WERI-Rb-1 (cell line): ENCODE measurements at regions not wholly inside any gene's neighbourhood (a gene's known extent, or its start where the extent isn't known, plus 50 kb on each side); places are given as distances from the start of the nearest gene placed in this dataset.

Experiments
- DNase-seq: peaks from one replicate; pipeline ENCODE4 v3.0.0-alpha.2; 2020
- H3K27ac ChIP-seq: fragments of 250-450 bp; sonication (Bioruptor Pico); 2 replicates; pipeline ENCODE4 v1.5.1; 2020; ENCODE audit warnings: mild to moderate bottlenecking, moderate library complexity
- H3K27me3 ChIP-seq: fragments of 250-450 bp; sonication (Bioruptor Pico); 2 replicates; pipeline ENCODE4 v1.5.1; 2021; ENCODE audit warnings: mild to moderate bottlenecking, low read depth, moderate library complexity; ENCODE audit not compliant: insufficient read depth, severe bottlenecking
- H3K36me3 ChIP-seq: fragments of 250-450 bp; sonication (Bioruptor Pico); 2 replicates; pipeline ENCODE4 v1.5.1; 2020; ENCODE audit warnings: mild to moderate bottlenecking, moderate library complexity
- H3K4me3 ChIP-seq: 2 replicates; pipeline ENCODE4 v1.5.1; 2011; ENCODE audit warnings: low read depth, mild to moderate bottlenecking, control low read depth, low read length
- H3K9me3 ChIP-seq: fragments of 250-450 bp; sonication (Bioruptor Pico); 2 replicates; pipeline ENCODE4 v1.5.1; 2021; ENCODE audit warnings: mild to moderate bottlenecking, moderate library complexity; ENCODE audit not compliant: severe bottlenecking
- TF ChIP-seq, protein P1 (sequence below): IDR thresholded peaks from 2 replicates; pipeline ENCODE4 v1.5.1; 2011; ENCODE audit warnings: low read depth, mild to moderate bottlenecking, control low read depth, inconsistent platforms, low read length

DNA sequence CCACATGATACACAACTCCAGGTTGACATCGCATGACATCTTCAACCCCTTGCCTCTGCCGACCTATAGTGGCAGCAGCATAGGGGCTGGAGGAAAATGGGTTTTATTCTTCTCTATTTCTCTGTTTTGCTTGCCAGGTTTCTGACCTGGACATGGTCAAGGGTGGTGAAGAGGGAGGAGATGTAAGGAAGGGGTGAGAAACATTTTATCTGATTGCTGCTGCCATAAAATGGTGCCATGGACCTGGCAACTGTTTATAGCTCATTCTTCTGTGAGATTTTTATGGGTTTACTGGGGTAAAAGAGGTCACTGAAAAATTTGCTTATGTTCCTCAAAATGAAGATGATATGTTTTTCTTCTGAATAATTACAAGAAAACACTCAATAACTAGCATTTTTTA, 266.7 kb upstream of the FOXQ1 start:
- H3K27me3 ChIP-seq = no peaks in the 10 kb centered on the region
- H3K27ac ChIP-seq = no peak overlapping the region
- H3K9me3 ChIP-seq = peaks cover 5% of the 10 kb centered on the region
- no peak overlapping the region for H3K4me3 ChIP-seq
- DNase-seq = no peak
- TF ChIP-seq, protein P1, sequence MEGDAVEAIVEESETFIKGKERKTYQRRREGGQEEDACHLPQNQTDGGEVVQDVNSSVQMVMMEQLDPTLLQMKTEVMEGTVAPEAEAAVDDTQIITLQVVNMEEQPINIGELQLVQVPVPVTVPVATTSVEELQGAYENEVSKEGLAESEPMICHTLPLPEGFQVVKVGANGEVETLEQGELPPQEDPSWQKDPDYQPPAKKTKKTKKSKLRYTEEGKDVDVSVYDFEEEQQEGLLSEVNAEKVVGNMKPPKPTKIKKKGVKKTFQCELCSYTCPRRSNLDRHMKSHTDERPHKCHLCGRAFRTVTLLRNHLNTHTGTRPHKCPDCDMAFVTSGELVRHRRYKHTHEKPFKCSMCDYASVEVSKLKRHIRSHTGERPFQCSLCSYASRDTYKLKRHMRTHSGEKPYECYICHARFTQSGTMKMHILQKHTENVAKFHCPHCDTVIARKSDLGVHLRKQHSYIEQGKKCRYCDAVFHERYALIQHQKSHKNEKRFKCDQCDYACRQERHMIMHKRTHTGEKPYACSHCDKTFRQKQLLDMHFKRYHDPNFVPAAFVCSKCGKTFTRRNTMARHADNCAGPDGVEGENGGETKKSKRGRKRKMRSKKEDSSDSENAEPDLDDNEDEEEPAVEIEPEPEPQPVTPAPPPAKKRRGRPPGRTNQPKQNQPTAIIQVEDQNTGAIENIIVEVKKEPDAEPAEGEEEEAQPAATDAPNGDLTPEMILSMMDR = no peak
- no peaks in the 10 kb centered on the region for H3K36me3 ChIP-seq

DNA sequence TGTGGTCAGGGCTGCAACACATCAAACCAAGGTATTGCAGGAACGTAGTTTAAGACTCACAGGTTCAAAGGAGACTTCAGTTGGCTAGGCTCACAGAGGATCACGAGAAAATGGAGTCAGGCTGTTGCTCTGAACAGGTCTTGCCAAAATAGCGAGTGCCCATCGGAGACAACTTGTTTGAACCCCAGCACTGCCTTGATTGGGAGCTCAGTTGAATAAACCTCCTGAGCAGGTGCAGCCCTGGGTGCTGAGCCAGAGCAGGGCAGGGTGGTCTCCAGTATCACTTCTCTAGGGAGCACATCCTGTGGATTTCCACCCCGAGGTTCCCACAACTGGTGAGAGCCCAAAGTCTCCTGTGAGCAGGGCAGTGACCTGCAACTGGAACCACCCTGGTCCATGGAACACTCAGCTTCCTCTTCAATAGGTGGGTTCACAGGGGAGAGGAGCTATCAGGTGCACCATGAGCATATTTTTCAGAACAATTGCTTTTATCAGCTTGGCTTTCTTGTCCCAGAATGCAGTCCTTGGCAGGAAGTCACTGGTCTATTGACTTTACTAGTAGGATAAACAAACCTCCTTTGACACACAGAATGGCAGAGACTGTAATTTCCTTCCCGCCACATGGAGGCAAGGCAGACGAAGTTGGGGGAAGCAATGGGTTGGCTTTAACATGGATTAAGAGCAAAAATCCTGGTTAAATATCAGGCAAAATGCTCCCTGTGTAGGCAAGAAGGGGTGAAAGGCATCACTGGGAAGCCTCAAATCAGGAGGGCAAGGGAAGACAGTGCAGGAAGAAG, 267.7 kb upstream of the FOXQ1 start:
- Histone ChIP-seq H3K4me3 (no peak overlapping the region), H3K27ac (no peak overlapping the region), H3K9me3 (peaks cover 5% of the 10 kb centered on the region), H3K27me3 (no peaks in the 10 kb centered on the region), H3K36me3 (no peaks in the 10 kb centered on the region)
- DNase-seq = no peak
- TF ChIP-seq, protein P1 = no peak

DNA sequence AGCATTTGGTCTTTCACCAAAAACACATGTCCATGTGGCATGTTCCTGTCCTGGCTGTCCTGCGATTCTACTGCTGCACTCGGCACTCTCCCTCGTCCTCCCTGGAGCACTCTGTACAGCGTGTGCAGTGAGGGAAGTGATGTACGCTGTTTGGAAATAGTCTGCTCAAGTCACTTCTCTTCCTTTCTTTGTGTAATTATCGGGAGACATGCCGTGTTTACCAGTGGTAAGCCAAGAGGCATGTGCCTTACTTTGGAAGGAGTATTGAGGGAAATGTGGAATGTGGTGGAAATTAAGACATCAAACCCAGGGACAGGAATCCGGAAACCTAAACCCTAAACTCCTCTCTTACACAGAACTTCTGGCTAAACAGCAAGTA, 268.5 kb upstream of the FOXQ1 start:
- no peak for DNase-seq
- Histone ChIP-seq H3K4me3 (no peak overlapping the region), H3K9me3 (peaks cover 5% of the 10 kb centered on the region), H3K27me3 (no peaks in the 10 kb centered on the region), H3K36me3 (no peaks in the 10 kb centered on the region), H3K27ac (no peak overlapping the region)
- TF ChIP-seq, protein P1 = no peak

DNA sequence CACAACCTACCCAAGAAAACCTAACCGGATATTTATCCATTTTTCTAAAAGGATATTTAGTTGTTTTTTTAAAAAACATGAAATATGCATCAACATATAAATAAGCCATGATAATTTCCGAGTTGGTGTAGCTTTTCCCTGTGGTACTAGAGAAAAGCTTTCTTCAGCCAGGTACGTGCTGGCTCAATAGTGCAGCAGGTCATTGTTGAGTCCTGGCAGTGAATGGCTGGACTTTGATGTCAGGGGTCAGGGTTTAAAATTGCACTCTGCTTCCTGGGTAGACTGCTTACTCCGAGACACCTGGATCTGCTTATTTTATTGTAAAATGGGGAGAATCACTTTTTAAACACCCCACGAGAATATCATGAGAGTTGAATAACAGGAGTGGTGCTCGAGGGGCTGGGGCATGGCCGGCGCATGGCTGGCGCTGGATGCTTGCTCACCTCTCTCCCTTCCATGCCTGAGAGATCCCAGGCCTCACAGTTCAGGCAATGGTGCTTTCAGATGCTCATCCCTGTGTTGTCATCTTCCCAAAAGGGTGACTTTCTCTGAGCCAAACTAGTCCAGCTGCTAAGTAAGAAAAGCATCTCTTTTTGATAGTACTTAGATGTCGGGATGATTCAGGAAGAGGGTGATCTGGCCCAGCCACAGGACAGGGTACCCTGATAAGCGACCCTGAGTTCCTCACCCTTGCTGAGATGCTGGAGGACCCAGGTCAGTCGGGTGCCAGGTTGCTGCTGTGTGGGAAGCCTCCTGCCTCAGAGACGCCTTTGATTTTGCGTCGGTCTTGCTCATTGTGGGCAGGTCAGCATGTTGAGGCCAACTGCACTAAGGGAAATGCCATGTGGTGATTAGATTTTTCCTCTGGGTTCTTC, 269.1 kb upstream of the FOXQ1 start:
- TF ChIP-seq, protein P1 = no peak
- no peak for DNase-seq

DNA sequence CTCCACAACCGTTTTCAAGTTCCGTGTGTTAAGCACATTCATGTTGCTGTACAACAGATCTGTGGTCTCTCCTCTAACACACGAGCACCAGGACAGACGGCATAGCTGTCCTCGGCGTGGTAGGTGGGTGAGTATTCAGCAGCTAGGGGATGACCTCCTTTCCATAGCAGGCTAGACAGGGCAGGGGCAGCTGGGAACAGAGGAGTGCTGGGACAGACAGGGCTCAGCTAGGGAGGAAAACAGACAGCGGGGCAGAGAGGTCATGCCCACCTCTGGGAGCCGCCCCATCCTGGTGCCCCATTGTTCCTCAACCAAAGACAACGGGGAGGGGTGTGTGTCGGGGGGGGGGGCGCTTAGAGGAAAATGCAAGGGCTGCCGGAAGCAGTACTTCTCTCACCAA, 271.5 kb upstream of the FOXQ1 start:
- DNase-seq = no peak
- H3K27ac ChIP-seq = no peak overlapping the region
- peaks cover 5% of the 10 kb centered on the region for H3K9me3 ChIP-seq
- H3K4me3 ChIP-seq = no peak overlapping the region
- TF ChIP-seq, protein P1 = no peak
- H3K27me3 ChIP-seq = no peaks in the 10 kb centered on the region
- H3K36me3 ChIP-seq = no peaks in the 10 kb centered on the region

More for the DNA sequence above, 269.1 kb upstream of the FOXQ1 start:
- Histone ChIP-seq H3K27ac (no peak overlapping the region), H3K9me3 (peaks cover 5% of the 10 kb centered on the region), H3K4me3 (no peak overlapping the region), H3K36me3 (no peaks in the 10 kb centered on the region), H3K27me3 (no peaks in the 10 kb centered on the region)
